Hippocampal formation (tissue), 2 donors: ENCODE measurements at regions not wholly inside any gene's neighbourhood (a gene's known extent, or its start where the extent isn't known, plus 50 kb on each side); places are given as distances from the start of the nearest gene placed in this dataset.
"Not testable (repeated sequence)": the region's sequence is repeated elsewhere in the genome, so short reads cannot be mapped to it uniquely, and the experiment has no call there.

ENCODE experiments used
- DNase-seq, 2 donors: peaks; one replicate each; lab custom pipeline; 2025; lab: John Stamatoyannopoulos, UW

- DNase-seq = no peak
These were observed 56.0 kb upstream of the LRPPRC start for GRCh38 chr2:44051593-44052347.

GRCh38 chr2:44052584-44052983 lies 56.8 kb upstream of the LRPPRC start:
- DNase-seq = no peak

GRCh38 chr2:44053052-44053451 lies 57.3 kb upstream of the LRPPRC start:
- no peak for DNase-seq

GRCh38 chr2:44053456-44053855 lies 57.7 kb upstream of the LRPPRC start:
- no peak for DNase-seq

- no peak for DNase-seq
These were observed 59.4 kb upstream of the LRPPRC start for GRCh38 chr2:44055229-44055628.

GRCh38 chr2:44055664-44056063 lies 59.9 kb upstream of the LRPPRC start:
- no peak for DNase-seq

GRCh38 chr2:44056947-44057346 lies 61.2 kb upstream of the LRPPRC start:
- DNase-seq = no peak

DNA sequence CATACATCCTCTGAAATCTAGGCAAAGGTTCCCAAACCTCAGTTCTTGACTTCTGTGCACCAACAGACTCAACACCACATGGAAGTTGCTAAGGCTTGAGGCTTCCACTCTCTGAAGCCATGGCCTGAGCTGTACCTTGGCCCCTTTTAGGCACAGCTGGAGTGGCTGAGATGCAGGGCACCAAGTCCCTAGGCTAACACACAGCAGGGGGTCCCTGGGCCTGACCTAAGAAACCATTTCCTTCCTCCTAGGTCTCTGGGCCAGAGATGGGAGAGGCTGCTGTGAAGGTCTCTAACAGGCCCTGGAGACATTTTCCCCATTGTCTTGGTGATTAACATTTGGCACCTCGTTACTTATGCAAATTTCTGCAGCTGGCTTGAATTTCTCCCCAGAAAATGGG lies 64.5 kb upstream of the LRPPRC start:
- DNase-seq = not testable (repeated sequence)

- DNase-seq = no peak
These were observed 65.2 kb upstream of the LRPPRC start for GRCh38 chr2:44060990-44061389.

GRCh38 chr2:44061469-44061868 lies 65.7 kb upstream of the LRPPRC start:
- no peak for DNase-seq

GRCh38 chr2:44061876-44062275 lies 66.1 kb upstream of the LRPPRC start:
- no peak for DNase-seq

- no peak for DNase-seq
These were observed 67.2 kb upstream of the LRPPRC start for GRCh38 chr2:44063033-44063432.

DNA sequence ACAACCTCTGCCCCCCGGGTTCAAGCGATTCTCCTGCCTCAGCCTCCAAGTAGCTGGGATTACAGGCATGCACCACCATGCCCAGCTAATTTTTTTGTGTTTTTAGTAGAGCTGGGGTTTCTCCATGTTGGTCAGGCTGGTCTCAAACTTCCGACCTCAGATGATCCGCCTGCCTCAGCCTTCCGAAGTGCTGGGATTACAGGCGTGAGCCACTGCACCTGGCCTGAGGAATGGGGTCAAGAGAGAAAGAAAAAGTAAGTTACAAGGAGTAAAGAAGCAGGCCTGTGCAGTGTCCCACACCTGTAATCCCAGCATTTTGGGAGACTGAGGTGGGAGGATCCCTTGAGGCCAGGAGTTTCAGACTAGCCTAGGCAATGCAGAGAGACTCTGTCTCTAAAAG lies 68.5 kb upstream of the LRPPRC start:
- DNase-seq = not testable (repeated sequence)

DNA sequence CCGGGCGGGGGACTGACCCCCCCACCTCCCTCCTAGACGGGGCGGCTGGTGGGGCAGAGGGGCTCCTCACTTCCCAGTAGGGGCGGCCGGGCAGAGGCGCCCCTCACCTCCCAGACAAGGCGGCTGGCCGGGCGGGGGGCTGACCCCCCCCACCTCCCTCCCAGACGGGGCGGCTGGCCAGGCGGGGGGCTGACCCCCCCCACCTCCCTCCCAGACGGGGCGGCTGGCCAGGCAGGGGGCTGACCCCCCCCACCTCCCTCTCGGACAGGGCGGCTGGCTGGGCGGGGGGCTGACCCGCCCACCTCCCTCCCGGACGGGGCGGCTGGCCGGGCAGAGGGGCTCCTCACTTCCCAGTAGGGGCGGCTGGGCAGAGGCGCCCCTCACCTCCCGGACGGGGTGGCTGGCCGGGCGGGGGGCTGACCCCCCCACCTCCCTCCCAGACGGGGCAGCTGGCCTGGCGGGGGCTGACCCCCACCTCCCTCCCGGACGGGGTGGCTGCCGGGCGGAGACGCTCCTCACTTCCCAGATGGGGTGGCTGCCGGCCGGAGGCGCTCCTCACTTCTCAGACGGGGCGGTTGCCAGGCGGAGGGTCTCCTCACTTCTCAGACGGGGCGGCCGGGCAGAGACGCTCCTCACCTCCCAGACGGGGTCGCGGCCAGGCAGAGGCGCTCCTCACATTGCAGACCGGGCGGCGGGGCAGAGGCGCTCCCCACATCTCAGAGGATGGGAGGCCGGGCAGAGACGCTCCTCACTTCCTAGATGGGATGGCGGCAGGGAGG lies 71.4 kb upstream of the LRPPRC start:
- DNase-seq = not testable (repeated sequence)

GRCh38 chr2:44067791-44068181 lies 72.0 kb upstream of the LRPPRC start:
- not testable (repeated sequence) for DNase-seq

DNA sequence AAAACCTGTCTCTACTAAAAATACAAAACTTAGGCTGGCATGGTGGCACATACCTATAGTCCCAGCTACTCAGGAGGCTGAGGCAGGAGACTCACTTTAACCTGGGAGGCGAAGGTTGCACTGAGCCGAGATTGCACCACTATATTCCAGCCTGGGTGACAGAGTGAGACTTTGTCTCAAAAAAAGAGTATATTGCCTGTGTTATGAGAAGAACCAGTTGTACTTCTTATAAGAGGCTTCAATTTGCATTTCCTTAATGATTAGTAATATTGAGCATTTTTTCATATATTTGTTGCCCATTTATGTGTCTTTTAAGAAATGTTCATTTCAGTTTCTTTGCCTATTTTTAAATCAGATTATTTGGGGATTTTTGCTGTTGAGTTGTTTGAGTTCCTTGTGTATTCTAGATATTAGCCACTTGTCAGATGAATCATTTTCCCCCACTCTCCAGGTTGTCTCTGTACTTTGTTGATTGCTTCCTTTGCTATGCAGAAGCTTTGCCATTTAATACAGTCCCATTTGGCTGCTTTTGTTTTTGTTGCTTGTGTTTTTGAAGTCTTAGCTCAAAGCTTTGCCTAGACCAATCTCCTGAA lies 75.8 kb upstream of the LRPPRC start:
- no peak for DNase-seq

DNA sequence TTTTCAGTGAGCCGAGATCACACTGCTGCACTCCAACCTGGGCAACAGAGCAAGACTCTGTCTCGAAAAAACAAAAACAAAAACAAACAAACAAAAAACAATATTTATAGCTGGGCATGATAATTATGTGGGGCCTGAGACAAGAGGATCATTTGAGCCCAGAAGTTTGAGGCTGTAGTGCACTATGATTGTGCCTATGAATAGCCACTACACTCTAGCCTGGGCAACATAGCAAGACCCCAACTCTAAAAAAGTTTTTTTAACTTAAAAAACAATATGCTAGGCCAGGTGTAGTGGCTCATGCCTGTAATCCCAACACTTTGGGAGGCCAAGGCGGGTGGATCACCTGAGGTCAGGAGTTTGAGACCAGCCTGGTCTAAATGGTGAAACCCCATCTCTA lies 77.9 kb upstream of the LRPPRC start:
- DNase-seq = not testable (repeated sequence)

GRCh38 chr2:44074795-44075194 lies 79.0 kb upstream of the LRPPRC start:
- DNase-seq = not testable (repeated sequence)

DNA sequence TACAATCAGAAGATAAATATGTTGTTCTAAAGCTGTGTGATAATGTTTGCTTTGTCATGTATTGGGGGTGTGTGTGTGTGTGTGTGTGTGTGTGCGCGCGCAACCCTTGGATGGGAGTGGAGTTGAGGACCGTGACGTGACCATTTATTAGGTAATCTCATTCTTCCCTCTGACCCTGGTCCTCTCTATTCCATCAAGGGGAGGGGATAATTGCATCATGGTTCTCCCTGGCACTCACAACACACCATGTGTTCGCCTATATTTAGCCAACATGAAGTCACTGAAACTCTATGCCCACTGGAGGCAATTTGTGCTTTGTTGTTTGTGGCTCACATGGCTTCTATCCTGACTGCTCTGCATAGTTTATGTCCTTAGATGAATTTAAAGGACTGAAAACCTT lies 79.8 kb upstream of the LRPPRC start:
- peak; percentile 69 to 87 for DNase-seq

GRCh38 chr2:44077942-44078511 lies 82.2 kb upstream of the LRPPRC start:
- no peak for DNase-seq

DNA sequence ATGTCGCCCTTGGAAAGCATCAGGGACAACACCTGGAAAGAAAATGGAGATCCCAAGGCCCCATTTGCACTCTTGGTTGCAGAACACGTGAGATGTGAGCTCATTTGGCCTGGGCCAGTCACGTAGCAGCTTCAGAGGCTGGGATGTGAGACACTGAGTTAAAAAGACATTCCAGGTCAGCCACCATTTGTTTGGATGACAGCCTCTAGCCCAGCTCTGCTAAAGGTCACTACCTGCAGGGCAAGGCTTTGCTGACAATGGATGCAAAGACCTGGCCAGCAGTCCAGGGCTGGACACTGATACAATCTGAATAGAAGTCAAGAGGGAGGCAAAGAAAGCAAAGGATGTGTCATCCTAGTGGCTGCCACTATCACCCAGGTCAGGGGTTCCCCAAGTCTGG lies 83.9 kb upstream of the LRPPRC start:
- no peak for DNase-seq

- DNase-seq = no peak
These were observed 85.6 kb upstream of the PPM1B start for GRCh38 chr2:44083054-44083453.

- no peak for DNase-seq
These were observed 83.8 kb upstream of the PPM1B start for GRCh38 chr2:44084850-44085249.
